Trophoblast cell (in vitro differentiated cells and primary cell): ENCODE measurements at regions not wholly inside any gene's neighbourhood (a gene's known extent, or its start where the extent isn't known, plus 50 kb on each side); places are given as distances from the start of the nearest gene placed in this dataset.

ENCODE experiments used
- DNase-seq, 2 donors: peaks; one replicate each; pipeline ENCODE4 v3.0.0-alpha.2; 2016
- H2AFZ ChIP-seq: 2 replicates; pipeline ENCODE4 v1.6.1; 2013; ENCODE audit warnings: low read length, moderate library complexity, mild to moderate bottlenecking; ENCODE audit not compliant: insufficient read depth, poor library complexity
- H2AK5ac ChIP-seq: 2 replicates; pipeline ENCODE4 v1.6.1; 2013; ENCODE audit warnings: mild to moderate bottlenecking, low read length
- H2BK120ac ChIP-seq: 2 replicates; pipeline ENCODE4 v1.6.1; 2013; ENCODE audit warnings: low read length, mild to moderate bottlenecking, moderate library complexity; ENCODE audit not compliant: insufficient read depth, poor library complexity
- H2BK12ac ChIP-seq: 2 replicates; pipeline ENCODE4 v1.6.1; 2013; ENCODE audit warnings: mild to moderate bottlenecking, low read length, moderate library complexity
- H2BK5ac ChIP-seq: 2 replicates; pipeline ENCODE4 v1.6.1; 2013; ENCODE audit warnings: low read length, low read depth, moderate library complexity, mild to moderate bottlenecking; ENCODE audit not compliant: poor library complexity
- H3K14ac ChIP-seq: 2 replicates; pipeline ENCODE4 v1.6.1; 2013; ENCODE audit warnings: mild to moderate bottlenecking, low read length
- H3K18ac ChIP-seq: 2 replicates; pipeline ENCODE4 v1.6.1; 2013; ENCODE audit warnings: mild to moderate bottlenecking, low read length
- H3K23ac ChIP-seq: 2 replicates; pipeline ENCODE4 v1.6.1; 2013; ENCODE audit warnings: low read length
- H3K27ac ChIP-seq: 2 replicates; pipeline ENCODE4 v1.5.1; 2013; ENCODE audit warnings: low read depth, mild to moderate bottlenecking, inconsistent platforms, low read length, moderate library complexity
- H3K27me3 ChIP-seq: 2 replicates; pipeline ENCODE4 v1.6.1; 2013; ENCODE audit warnings: inconsistent platforms, mild to moderate bottlenecking, low read length, moderate library complexity; ENCODE audit not compliant: insufficient read depth
- H3K36me3 ChIP-seq, 2 experiments: 1 replicate in 1 of 2; 2 replicates in 1 of 2; pipeline ENCODE4 v1.6.1; 2013; ENCODE audit warnings: low read length in 2 of 2, mild to moderate bottlenecking in 2 of 2, moderate library complexity in 1 of 2; ENCODE audit not compliant: insufficient read depth in 2 of 2, control insufficient read depth in 1 of 2
- H3K4ac ChIP-seq: 2 replicates; pipeline ENCODE4 v1.6.1; 2013; ENCODE audit warnings: low read depth, mild to moderate bottlenecking, low read length, moderate library complexity
- H3K4me1 ChIP-seq, 2 experiments: 1 replicate in 1 of 2; 2 replicates in 1 of 2; pipeline ENCODE4 v1.6.1; 2013; ENCODE audit warnings: low read length in 2 of 2, mild to moderate bottlenecking in 2 of 2, moderate library complexity in 1 of 2; ENCODE audit not compliant: insufficient read depth in 2 of 2, control insufficient read depth in 1 of 2
- H3K4me2 ChIP-seq: 2 replicates; pipeline ENCODE4 v1.6.1; 2013; ENCODE audit warnings: inconsistent platforms, mild to moderate bottlenecking, low read length, moderate library complexity
- H3K4me3 ChIP-seq: 2 replicates; pipeline ENCODE4 v1.5.1; 2013; ENCODE audit warnings: mild to moderate bottlenecking, low read depth, low read length, inconsistent platforms
- H3K79me1 ChIP-seq: one replicate; pipeline ENCODE4 v1.6.1; 2013; ENCODE audit warnings: low read length
- H3K79me2 ChIP-seq: 2 replicates; pipeline ENCODE4 v1.6.1; 2013; ENCODE audit warnings: low read length, mild to moderate bottlenecking; ENCODE audit not compliant: control insufficient read depth, insufficient read depth, poor library complexity
- H3K9ac ChIP-seq: 2 replicates; pipeline ENCODE4 v1.6.1; 2013; ENCODE audit warnings: mild to moderate bottlenecking, low read length
- H3K9me3 ChIP-seq: 2 replicates; pipeline ENCODE4 v1.6.1; 2013; ENCODE audit warnings: low read depth, mild to moderate bottlenecking, control low read depth, inconsistent platforms, low read length; ENCODE audit not compliant: insufficient read depth
- H4K12ac ChIP-seq: 2 replicates; pipeline ENCODE4 v1.6.1; 2013; ENCODE audit warnings: low read depth, mild to moderate bottlenecking, low read length, moderate library complexity
- H4K8ac ChIP-seq: 2 replicates; pipeline ENCODE4 v1.6.1; 2013; ENCODE audit warnings: low read depth, mild to moderate bottlenecking, low read length, moderate library complexity
- H4K91ac ChIP-seq: one replicate; pipeline ENCODE4 v1.6.1; 2013; ENCODE audit warnings: low read depth, mild to moderate bottlenecking, low read length, moderate library complexity
- WGBS: extraction: QIAGEN DNeasy Blood & Tissue Kit; methylation state at CpG from one replicate; pipeline ENCODE4 v1.1.7; 2013; ENCODE audit warnings: missing lambda C conversion rate; ENCODE audit not compliant: insufficient read length, insufficient coverage; ENCODE audit errors: extremely low coverage; 5-methylcytosine and 5-hydroxymethylcytosine counted together

DNA sequence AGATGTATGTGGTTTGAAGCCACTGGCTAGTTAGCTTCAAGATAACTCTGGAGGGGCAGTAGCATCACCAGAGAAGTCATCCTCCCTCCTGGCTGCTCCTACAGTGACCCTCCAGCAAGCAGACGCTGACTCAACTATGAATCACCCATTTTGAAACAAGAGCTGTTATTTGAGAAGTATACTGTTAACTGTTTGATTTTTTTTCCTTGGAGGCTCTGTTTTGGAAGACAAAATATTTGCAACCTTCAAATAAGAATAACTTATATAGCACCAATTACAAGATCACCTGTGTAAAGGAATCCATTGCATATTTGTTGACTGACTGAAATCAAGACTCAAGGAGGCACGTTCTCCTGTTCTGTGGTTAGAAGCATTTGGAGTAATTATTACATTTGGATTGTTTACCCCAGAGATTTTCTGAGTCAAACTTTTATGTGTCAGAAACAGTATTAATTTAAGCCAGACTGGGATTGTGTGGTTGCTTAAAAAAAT is 313.8 kb downstream of the MTX2 start:
- no peaks in the 10 kb centered on the region for H3K27me3 ChIP-seq
- H2AFZ ChIP-seq, result no peak overlapping the region
- no peaks in the 10 kb centered on the region for H3K9me3 ChIP-seq
- H2BK5ac ChIP-seq, result no peak overlapping the region
- H3K4me3 ChIP-seq, result no peak overlapping the region
- no peak overlapping the region for H3K18ac ChIP-seq
- H2BK12ac ChIP-seq, result no peak overlapping the region
- H3K4me2 ChIP-seq, result no peak overlapping the region
- H2AK5ac ChIP-seq, result no peak overlapping the region
- H4K12ac ChIP-seq, result no peak overlapping the region
- H2BK120ac ChIP-seq, result no peak overlapping the region
- no peak overlapping the region for H3K27ac ChIP-seq
- WGBS, result no CpG with 5 or more reads among the region's 2 CpGs
- no peaks in the 10 kb centered on the region for H3K79me1 ChIP-seq
- H3K14ac ChIP-seq, result no peak overlapping the region
- peak; percentile 16 to 55 for DNase-seq
- no peak overlapping the region for H4K8ac ChIP-seq
- H3K4ac ChIP-seq, result no peak overlapping the region
- H3K9ac ChIP-seq, result no peak overlapping the region
- H3K79me2 ChIP-seq, result no peaks in the 10 kb centered on the region
- peaks cover 0 to 3% of the 10 kb centered on the region in 2 experiments for H3K4me1 ChIP-seq
- no peaks in the 10 kb centered on the region for H3K36me3 ChIP-seq
- no peak overlapping the region for H4K91ac ChIP-seq
- H3K23ac ChIP-seq, result no peak overlapping the region

DNA sequence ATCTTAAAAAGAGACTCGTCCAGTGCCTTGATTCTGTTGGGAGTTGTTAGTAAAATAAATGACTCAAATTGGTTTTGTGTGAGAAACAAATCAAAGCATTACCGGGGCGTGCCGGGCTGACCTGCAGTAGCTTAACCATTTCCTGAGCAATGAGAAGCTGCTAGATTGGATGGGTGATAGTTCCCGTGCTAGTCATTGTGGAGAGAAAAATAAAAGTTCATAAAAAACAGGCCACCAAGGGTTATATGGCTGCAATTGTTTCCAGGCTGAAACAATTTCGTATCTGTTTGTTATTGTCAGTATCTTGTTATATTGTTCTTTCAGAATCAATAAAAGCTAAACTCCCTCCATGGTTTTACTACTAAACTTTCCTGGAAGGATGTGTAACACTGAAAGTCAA is 314.4 kb downstream of the MTX2 start:
- no peak overlapping the region for H3K4ac ChIP-seq
- H4K8ac ChIP-seq, result no peak overlapping the region
- no peaks in the 10 kb centered on the region for H3K79me2 ChIP-seq
- no peak overlapping the region for H3K27ac ChIP-seq
- H3K4me2 ChIP-seq, result no peak overlapping the region
- no peak overlapping the region for H3K9ac ChIP-seq
- no peak overlapping the region for H2BK120ac ChIP-seq
- H3K14ac ChIP-seq, result no peak overlapping the region
- peaks cover 0 to 3% of the 10 kb centered on the region in 2 experiments for H3K4me1 ChIP-seq
- no peak overlapping the region for H2BK12ac ChIP-seq
- H3K27me3 ChIP-seq, result no peaks in the 10 kb centered on the region
- WGBS, result no CpG with 5 or more reads among the region's 6 CpGs
- H2BK5ac ChIP-seq, result no peak overlapping the region
- no peaks in the 10 kb centered on the region for H3K79me1 ChIP-seq
- H4K91ac ChIP-seq, result no peak overlapping the region
- H2AFZ ChIP-seq, result no peak overlapping the region
- H3K23ac ChIP-seq, result no peak overlapping the region
- H2AK5ac ChIP-seq, result no peak overlapping the region
- H3K18ac ChIP-seq, result no peak overlapping the region
- no peak for DNase-seq
- no peaks in the 10 kb centered on the region for H3K9me3 ChIP-seq
- no peak overlapping the region for H3K4me3 ChIP-seq
- no peaks in the 10 kb centered on the region for H3K36me3 ChIP-seq
- no peak overlapping the region for H4K12ac ChIP-seq

DNA sequence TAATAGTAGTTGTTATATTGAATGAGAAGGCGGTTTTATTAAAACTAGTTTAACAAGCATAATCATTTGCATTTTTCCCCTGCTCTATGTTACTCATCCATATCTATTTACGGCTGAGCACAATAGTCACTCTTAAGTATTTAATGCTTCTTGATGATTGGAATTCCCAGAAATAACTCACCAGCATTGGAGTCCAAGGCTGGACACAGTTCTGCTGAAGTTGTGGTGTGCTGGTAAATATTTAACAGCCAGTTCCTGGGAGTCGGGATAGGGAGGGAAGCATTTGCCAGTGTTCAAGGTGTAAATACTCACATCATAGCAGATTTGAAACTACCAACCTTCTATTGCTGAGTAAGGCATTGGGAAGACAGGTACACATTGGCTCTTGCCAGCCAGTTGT is 315.1 kb downstream of the MTX2 start:
- Histone ChIP-seq H3K23ac (no peak overlapping the region), H4K91ac (no peak overlapping the region), H3K4me1 (peaks cover 0 to 3% of the 10 kb centered on the region in 2 experiments), H3K18ac (no peak overlapping the region), H3K9me3 (no peaks in the 10 kb centered on the region), H3K4me3 (no peak overlapping the region), H3K4me2 (no peak overlapping the region), H2BK5ac (no peak overlapping the region), H3K4ac (no peak overlapping the region), H2BK120ac (no peak overlapping the region), H3K36me3 (no peaks in the 10 kb centered on the region), H3K14ac (no peak overlapping the region), H3K79me1 (no peaks in the 10 kb centered on the region), H2AFZ (no peak overlapping the region), H3K79me2 (no peaks in the 10 kb centered on the region), H2BK12ac (no peak overlapping the region), H3K27ac (no peak overlapping the region), H2AK5ac (no peak overlapping the region), H3K27me3 (no peaks in the 10 kb centered on the region), H3K9ac (no peak overlapping the region), H4K12ac (no peak overlapping the region), H4K8ac (no peak overlapping the region)
- peak in 1 of 2 donors; percentile 25 for DNase-seq
- no CpG with 5 or more reads among the region's 3 CpGs for WGBS

DNA sequence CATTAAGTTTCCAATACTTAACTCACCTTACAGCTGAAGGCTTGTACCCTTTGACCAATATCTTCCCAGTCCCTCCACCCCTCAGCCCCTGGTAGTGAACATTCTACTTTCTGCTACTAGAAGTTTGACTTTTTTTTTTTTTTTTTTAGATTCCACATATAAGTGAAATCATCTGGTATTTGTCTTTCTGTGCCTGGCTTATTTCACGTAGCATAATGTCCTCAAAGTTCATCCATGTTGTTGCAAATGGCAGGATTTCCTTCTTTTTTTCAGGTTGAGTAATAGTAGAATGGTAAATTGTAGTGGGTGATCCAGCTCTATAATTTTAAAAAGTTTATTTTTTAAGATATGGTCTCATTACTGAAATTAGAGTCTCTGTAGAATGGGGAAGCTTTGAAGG is 316.0 kb downstream of the MTX2 start:
- Histone ChIP-seq H3K4ac (no peak overlapping the region), H3K4me1 (peaks cover 0 to 3% of the 10 kb centered on the region in 2 experiments), H2BK5ac (no peak overlapping the region), H4K12ac (no peak overlapping the region), H3K4me3 (no peak overlapping the region), H3K23ac (no peak overlapping the region), H2AK5ac (no peak overlapping the region), H3K79me1 (no peaks in the 10 kb centered on the region), H3K27me3 (no peaks in the 10 kb centered on the region), H3K9me3 (no peaks in the 10 kb centered on the region), H2AFZ (no peak overlapping the region), H3K27ac (no peak overlapping the region), H3K79me2 (no peaks in the 10 kb centered on the region), H3K9ac (no peak overlapping the region), H3K36me3 (no peaks in the 10 kb centered on the region), H3K18ac (no peak overlapping the region), H2BK120ac (no peak overlapping the region), H3K4me2 (no peak overlapping the region), H4K8ac (no peak overlapping the region), H2BK12ac (no peak overlapping the region), H4K91ac (no peak overlapping the region), H3K14ac (no peak overlapping the region)
- DNase-seq, result no peak
- no CpG with 5 or more reads among the region's 1 CpG for WGBS
